Activated naive CD4-positive, alpha-beta T cell treated with anti-CD3 and anti-CD28 coated beads, Interleukin-2, amount 50 U/mL, for 24 hours (primary cell): ENCODE measurements at regions not wholly inside any gene's neighbourhood (a gene's known extent, or its start where the extent isn't known, plus 50 kb on each side); places are given as distances from the start of the nearest gene placed in this dataset.
"Not testable (repeated sequence)": the region's sequence is repeated elsewhere in the genome, so short reads cannot be mapped to it uniquely, and the experiment has no call there.

ENCODE experiments used
- H3K27ac Mint-ChIP-seq: one replicate; pipeline ENCODE4 v1.8.0; 2021; ENCODE audit warnings: mild to moderate bottlenecking, mixed read lengths
- H3K27me3 Mint-ChIP-seq: one replicate; pipeline ENCODE4 v1.8.0; 2021; ENCODE audit warnings: mixed read lengths
- H3K36me3 Mint-ChIP-seq: one replicate; pipeline ENCODE4 v1.8.0; 2021; ENCODE audit warnings: mixed read lengths
- H3K4me1 Mint-ChIP-seq: one replicate; pipeline ENCODE4 v1.8.0; 2021; ENCODE audit warnings: mixed read lengths
- H3K4me3 Mint-ChIP-seq: one replicate; pipeline ENCODE4 v1.8.0; 2021; ENCODE audit warnings: mild to moderate bottlenecking, mixed read lengths
- H3K9me3 Mint-ChIP-seq: one replicate; pipeline ENCODE4 v1.8.0; 2021; ENCODE audit warnings: mixed read lengths

- Mint-ChIP-seq H3K4me1 (peaks cover 3% of the 10 kb centered on the region), H3K9me3 (no peaks in the 10 kb centered on the region), H3K36me3 (no peaks in the 10 kb centered on the region), H3K27me3 (peaks cover 5% of the 10 kb centered on the region), H3K4me3 (no peak overlapping the region), H3K27ac (no peak overlapping the region)
These were observed 115.2 kb upstream of the IGLL5 start for GRCh38 chr22:22772396-22772795.

- peaks cover 3% of the 10 kb centered on the region for H3K4me1 Mint-ChIP-seq
- H3K27ac Mint-ChIP-seq = no peak overlapping the region
- H3K4me3 Mint-ChIP-seq = no peak overlapping the region
- no peaks in the 10 kb centered on the region for H3K9me3 Mint-ChIP-seq
- no peaks in the 10 kb centered on the region for H3K36me3 Mint-ChIP-seq
- peaks cover 3% of the 10 kb centered on the region for H3K27me3 Mint-ChIP-seq
These were observed 114.7 kb upstream of the IGLL5 start for GRCh38 chr22:22772883-22773282.

GRCh38 chr22:22773427-22773826, 114.2 kb upstream of the IGLL5 start:
- Mint-ChIP-seq H3K4me3 (no peak overlapping the region), H3K4me1 (peaks cover 3% of the 10 kb centered on the region), H3K27me3 (peaks cover 3% of the 10 kb centered on the region), H3K27ac (peak overlapping the region; percentile 41), H3K9me3 (no peaks in the 10 kb centered on the region), H3K36me3 (no peaks in the 10 kb centered on the region)

GRCh38 chr22:22773979-22774604, 113.5 kb upstream of the IGLL5 start:
- peaks cover 2% of the 10 kb centered on the region for H3K27me3 Mint-ChIP-seq
- H3K27ac Mint-ChIP-seq = no peak overlapping the region
- no peak overlapping the region for H3K4me3 Mint-ChIP-seq
- H3K4me1 Mint-ChIP-seq = peaks cover 3% of the 10 kb centered on the region
- no peaks in the 10 kb centered on the region for H3K36me3 Mint-ChIP-seq
- no peaks in the 10 kb centered on the region for H3K9me3 Mint-ChIP-seq

GRCh38 chr22:22774762-22775161, 112.9 kb upstream of the IGLL5 start:
- H3K27me3 Mint-ChIP-seq, H3K4me1 Mint-ChIP-seq, H3K4me3 Mint-ChIP-seq, H3K36me3 Mint-ChIP-seq, H3K9me3 Mint-ChIP-seq, H3K27ac Mint-ChIP-seq: not testable (repeated sequence)

GRCh38 chr22:22776121-22776520, 111.5 kb upstream of the IGLL5 start:
- H3K27ac Mint-ChIP-seq = no peak overlapping the region
- no peaks in the 10 kb centered on the region for H3K9me3 Mint-ChIP-seq
- H3K27me3 Mint-ChIP-seq = no peaks in the 10 kb centered on the region
- peaks cover 3% of the 10 kb centered on the region for H3K4me1 Mint-ChIP-seq
- H3K4me3 Mint-ChIP-seq = no peak overlapping the region
- no peaks in the 10 kb centered on the region for H3K36me3 Mint-ChIP-seq

- Mint-ChIP-seq H3K9me3 (no peaks in the 10 kb centered on the region), H3K27me3 (no peaks in the 10 kb centered on the region), H3K36me3 (no peaks in the 10 kb centered on the region), H3K27ac (no peak overlapping the region), H3K4me3 (no peak overlapping the region), H3K4me1 (peaks cover 3% of the 10 kb centered on the region)
These were observed 108.4 kb upstream of the IGLL5 start for GRCh38 chr22:22779213-22779612.

- Mint-ChIP-seq H3K4me3 (no peak overlapping the region), H3K9me3 (no peaks in the 10 kb centered on the region), H3K36me3 (no peaks in the 10 kb centered on the region), H3K27me3 (no peaks in the 10 kb centered on the region), H3K4me1 (peaks cover 6% of the 10 kb centered on the region), H3K27ac (no peak overlapping the region)
These were observed 104.0 kb upstream of the IGLL5 start for GRCh38 chr22:22783575-22783974.

GRCh38 chr22:22784249-22785039, 103.2 kb upstream of the IGLL5 start:
- no peak overlapping the region for H3K27ac Mint-ChIP-seq
- no peak overlapping the region for H3K4me3 Mint-ChIP-seq
- no peaks in the 10 kb centered on the region for H3K27me3 Mint-ChIP-seq
- peaks cover 10% of the 10 kb centered on the region for H3K4me1 Mint-ChIP-seq
- no peaks in the 10 kb centered on the region for H3K36me3 Mint-ChIP-seq
- no peaks in the 10 kb centered on the region for H3K9me3 Mint-ChIP-seq

- no peaks in the 10 kb centered on the region for H3K9me3 Mint-ChIP-seq
- H3K27me3 Mint-ChIP-seq = no peaks in the 10 kb centered on the region
- H3K4me1 Mint-ChIP-seq = peaks cover 20% of the 10 kb centered on the region
These were observed 102.1 kb upstream of the IGLL5 start for GRCh38 chr22:22785316-22786065.

GRCh38 chr22:22786301-22787115, 101.1 kb upstream of the IGLL5 start:
- Mint-ChIP-seq H3K4me1 (peaks cover 26% of the 10 kb centered on the region), H3K36me3 (no peaks in the 10 kb centered on the region), H3K27me3 (no peaks in the 10 kb centered on the region), H3K9me3 (no peaks in the 10 kb centered on the region), H3K4me3 (no peak overlapping the region), H3K27ac (no peak overlapping the region)

More at GRCh38 chr22:22785316-22786065, 102.1 kb upstream of the IGLL5 start:
- H3K36me3 Mint-ChIP-seq = no peaks in the 10 kb centered on the region
- no peak overlapping the region for H3K27ac Mint-ChIP-seq
- H3K4me3 Mint-ChIP-seq = no peak overlapping the region

- no peaks in the 10 kb centered on the region for H3K9me3 Mint-ChIP-seq
- peaks cover 29% of the 10 kb centered on the region for H3K4me1 Mint-ChIP-seq
- H3K27me3 Mint-ChIP-seq = no peaks in the 10 kb centered on the region
- no peak overlapping the region for H3K4me3 Mint-ChIP-seq
- no peak overlapping the region for H3K27ac Mint-ChIP-seq
- no peaks in the 10 kb centered on the region for H3K36me3 Mint-ChIP-seq
These were observed 100.5 kb upstream of the IGLL5 start for GRCh38 chr22:22787151-22787550.

- H3K4me3 Mint-ChIP-seq = no peak overlapping the region
- peaks cover 35% of the 10 kb centered on the region for H3K4me1 Mint-ChIP-seq
- H3K27ac Mint-ChIP-seq = no peak overlapping the region
- H3K27me3 Mint-ChIP-seq = no peaks in the 10 kb centered on the region
- no peaks in the 10 kb centered on the region for H3K9me3 Mint-ChIP-seq
- H3K36me3 Mint-ChIP-seq = no peaks in the 10 kb centered on the region
These were observed 99.7 kb upstream of the IGLL5 start for GRCh38 chr22:22787786-22788459.

GRCh38 chr22:22788460-22789037, 99.1 kb upstream of the IGLL5 start:
- no peaks in the 10 kb centered on the region for H3K36me3 Mint-ChIP-seq
- no peak overlapping the region for H3K4me3 Mint-ChIP-seq
- no peaks in the 10 kb centered on the region for H3K9me3 Mint-ChIP-seq
- H3K27ac Mint-ChIP-seq = no peak overlapping the region
- no peaks in the 10 kb centered on the region for H3K27me3 Mint-ChIP-seq
- peaks cover 38% of the 10 kb centered on the region for H3K4me1 Mint-ChIP-seq
